DND-41 (cell line): ENCODE measurements at regions not wholly inside any gene's neighbourhood (a gene's known extent, or its start where the extent isn't known, plus 50 kb on each side); places are given as distances from the start of the nearest gene placed in this dataset.

Experiments
- CTCF ChIP-seq: IDR thresholded peaks from 2 replicates; pipeline ENCODE4 v1.5.1; 2012; ENCODE audit warnings: borderline replicate concordance, low read length, moderate library complexity, mild to moderate bottlenecking; ENCODE audit not compliant: poor library complexity, severe bottlenecking; ENCODE audit errors: extremely low read depth
- EZH2 ChIP-seq: IDR thresholded peaks from 3 replicates; pipeline ENCODE4 v1.6.1; 2012; ENCODE audit warnings: borderline replicate concordance, low read depth, mild to moderate bottlenecking, moderate library complexity, low read length, inconsistent platforms; ENCODE audit not compliant: severe bottlenecking

- TF ChIP-seq CTCF = no peak
- TF ChIP-seq EZH2 = no peak
Observed at GRCh38 chr18:73992242-73993022, 155.2 kb downstream of the FBXO15 start.
